ENCODE measurements at regions not wholly inside any gene's neighbourhood (a gene's known extent, or its start where the extent isn't known, plus 50 kb on each side); places are given as distances from the start of the nearest gene placed in this dataset.

GRCh38 chr1:114235281-114235680 lies 81.6 kb upstream of the SYT6 start (continued):
- no peak for TF ChIP-seq ZNF530 (tag by site-specific recombination; IDR thresholded peaks at IDR 0.05; ENCODE audit: low read depth)
- TF ChIP-seq ZNF660 (tag by site-specific recombination; IDR thresholded peaks at IDR 0.05) = no peak
- TF ChIP-seq WT1 (tag by site-specific recombination; IDR thresholded peaks at IDR 0.05) = no peak
- no peak for TF ChIP-seq ZNF354C (tag by site-specific recombination; IDR thresholded peaks at IDR 0.05; ENCODE audit: borderline replicate concordance, low read depth)
- TF ChIP-seq PRDM10 (tag by site-specific recombination; IDR thresholded peaks at IDR 0.05) = no peak

GRCh38 chr1:114234408-114235124 lies 80.9 kb upstream of the SYT6 start:
- no peak overlapping the region for H3K4me3 ChIP-seq (ENCODE audit: low read depth, low read length)
- POLR2A ChIA-PET = no interaction called here
- H3K27ac ChIP-seq (ENCODE audit: extremely low read depth, low read depth, low read length) = no peak overlapping the region
- no peaks in the 10 kb centered on the region for H3K36me3 ChIP-seq (ENCODE audit: control insufficient read depth in 2 of 2, insufficient read depth in 1 of 2, low read length in 2 of 2)
- CTCF ChIA-PET = interaction anchor here (0.5 kb wide), 1 partner anchor 82 kb away, joined by 4 read pairs; no protein-coding TSS in a partner anchor
- no peaks in the 10 kb centered on the region for H3K4me1 ChIP-seq (ENCODE audit: control insufficient read depth, insufficient read depth, low read length)
- H3K9me3 ChIP-seq (ENCODE audit: control insufficient read depth, insufficient read depth, low read depth, low read length) = no peaks in the 10 kb centered on the region
- no peak for TF ChIP-seq FEZF1 (tag by site-specific recombination; IDR thresholded peaks at IDR 0.05)
- TF ChIP-seq ZNF157 (tag by site-specific recombination; IDR thresholded peaks at IDR 0.05) = no peak
- TF ChIP-seq YY1 (tag by site-specific recombination; IDR thresholded peaks at IDR 0.05) = no peak
- TF ChIP-seq ZFP37 (tag by site-specific recombination; IDR thresholded peaks at IDR 0.05) = no peak
- no peak for TF ChIP-seq HOXD13 (CRISPR knock-in tag; IDR thresholded peaks at IDR 0.05; ENCODE audit: borderline replicate concordance)
- TF ChIP-seq ZNF548 (tag by site-specific recombination; IDR thresholded peaks at IDR 0.05) = no peak
- no peak for TF ChIP-seq ZNF23 (tag by site-specific recombination; IDR thresholded peaks at IDR 0.05; ENCODE audit: borderline replicate concordance)
- no peak for TF ChIP-seq ZNF138 (tag by site-specific recombination; IDR thresholded peaks at IDR 0.05; ENCODE audit: borderline replicate concordance)
- no peak for TF ChIP-seq ZNF214 (tag by site-specific recombination; IDR thresholded peaks at IDR 0.05; ENCODE audit: borderline replicate concordance)
- no peak for TF ChIP-seq ZNF555 (tag by site-specific recombination; conservative IDR thresholded peaks at IDR 0.05)
- no peak for TF ChIP-seq ZBTB11 (tag by site-specific recombination; conservative IDR thresholded peaks at IDR 0.05; ENCODE audit: low read depth)
- no peak for TF ChIP-seq TSHZ1 (tag by site-specific recombination; IDR thresholded peaks at IDR 0.05; ENCODE audit: borderline replicate concordance)

All from HEK293 (cell line).